GM18858 (cell line): ENCODE measurements at regions not wholly inside any gene's neighbourhood (a gene's known extent, or its start where the extent isn't known, plus 50 kb on each side); places are given as distances from the start of the nearest gene placed in this dataset.
A peak's percentile ranks its signal among the peaks of the same experiment; 100 is the strongest.

ENCODE experiments used
- ATAC-seq: cut with Tn5 transposase; IDR thresholded peaks from one replicate; pipeline ENCODE4 v1.9.1; 2021; ENCODE audit not compliant: unreplicated experiment

DNA sequence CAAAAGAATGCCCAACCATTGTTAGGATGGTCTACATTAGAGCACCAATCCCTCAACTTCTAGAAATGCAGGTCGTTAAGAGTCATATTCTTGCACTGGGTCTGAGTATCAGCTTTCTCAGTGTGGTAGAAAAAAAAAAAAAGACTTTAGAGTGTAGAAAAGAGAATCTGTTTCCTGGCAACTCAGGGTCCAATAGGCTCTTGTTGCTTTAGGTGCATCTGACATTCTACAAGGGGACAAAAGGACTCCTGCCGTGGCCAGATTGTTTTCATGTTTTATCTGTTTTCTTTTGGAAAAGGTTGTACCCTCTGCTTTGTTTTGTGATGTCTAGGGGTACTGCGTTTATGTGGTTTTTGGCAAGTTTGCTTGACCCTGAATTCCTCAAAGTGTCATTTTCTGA is 105.4 kb upstream of the KCNK2 start:
- no peak for ATAC-seq

DNA sequence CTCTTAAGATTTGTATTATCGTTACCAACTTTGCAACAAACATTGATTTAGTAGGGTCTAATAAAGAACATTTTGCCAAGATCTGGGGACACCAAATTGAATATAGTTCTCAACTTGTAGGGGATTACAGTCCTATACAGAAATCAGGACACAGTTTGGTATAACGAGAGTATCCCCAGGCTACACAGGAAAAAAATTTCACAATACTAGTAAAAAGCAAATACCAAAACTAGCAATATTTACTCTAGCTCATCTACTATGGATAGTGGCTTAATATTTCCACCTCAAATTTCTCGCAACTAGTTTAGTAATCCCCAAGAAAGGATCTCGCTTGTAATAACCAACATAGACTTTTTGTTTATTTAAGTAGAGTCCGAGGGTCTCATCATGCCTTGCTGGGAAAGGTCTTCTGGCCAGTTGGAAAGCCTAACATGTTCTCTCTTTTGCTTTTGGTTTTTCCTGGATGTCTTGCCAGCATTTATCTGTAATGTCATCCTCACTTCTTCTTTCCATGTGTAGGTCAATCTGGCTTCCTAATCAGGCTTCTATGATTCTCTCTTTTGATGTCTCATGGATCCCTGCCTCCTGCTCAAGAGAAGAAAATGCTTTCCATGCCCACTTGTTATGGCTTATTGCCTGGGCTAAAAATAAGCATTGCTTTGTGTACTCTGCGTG is 104.7 kb upstream of the KCNK2 start:
- no peak for ATAC-seq

DNA sequence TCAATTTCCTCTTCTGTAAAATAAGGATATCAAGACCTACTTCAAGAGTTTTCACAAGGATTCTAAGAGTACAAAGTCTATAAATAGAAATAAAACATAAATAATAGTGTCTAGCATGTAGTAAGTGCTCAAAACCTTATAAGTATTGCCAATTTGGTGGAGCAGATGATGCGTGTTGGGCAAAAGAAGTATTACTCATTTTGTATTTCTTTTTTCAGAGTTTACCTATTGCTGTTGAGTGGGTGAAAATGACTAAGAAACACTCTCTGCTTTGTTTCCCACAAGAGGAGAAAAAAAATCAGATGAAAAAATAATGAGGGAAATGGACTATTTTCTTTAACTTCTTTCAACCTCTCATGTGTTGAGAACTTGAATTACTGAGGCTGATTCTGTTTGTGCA is 103.3 kb upstream of the KCNK2 start:
- no peak for ATAC-seq

DNA sequence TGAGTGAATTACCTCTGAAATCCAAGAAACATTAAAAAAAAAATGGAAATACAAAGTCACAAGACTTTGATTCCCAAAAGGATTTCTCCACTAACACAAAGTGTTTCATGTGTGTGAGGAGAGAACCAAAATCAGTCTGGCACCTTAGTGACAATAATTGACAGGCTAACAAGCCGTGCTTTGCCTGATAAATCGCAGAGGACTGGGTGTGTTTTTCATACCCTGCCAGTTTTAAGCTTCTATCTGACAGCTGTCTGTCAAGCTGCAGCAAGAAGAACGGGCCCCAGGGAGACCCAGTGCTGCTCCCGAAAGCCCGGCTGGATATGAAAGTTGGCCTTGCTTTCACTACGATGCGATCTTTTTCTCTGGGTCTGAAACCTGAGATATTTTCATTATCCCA is 101.6 kb upstream of the KCNK2 start:
- ATAC-seq, result no peak

DNA sequence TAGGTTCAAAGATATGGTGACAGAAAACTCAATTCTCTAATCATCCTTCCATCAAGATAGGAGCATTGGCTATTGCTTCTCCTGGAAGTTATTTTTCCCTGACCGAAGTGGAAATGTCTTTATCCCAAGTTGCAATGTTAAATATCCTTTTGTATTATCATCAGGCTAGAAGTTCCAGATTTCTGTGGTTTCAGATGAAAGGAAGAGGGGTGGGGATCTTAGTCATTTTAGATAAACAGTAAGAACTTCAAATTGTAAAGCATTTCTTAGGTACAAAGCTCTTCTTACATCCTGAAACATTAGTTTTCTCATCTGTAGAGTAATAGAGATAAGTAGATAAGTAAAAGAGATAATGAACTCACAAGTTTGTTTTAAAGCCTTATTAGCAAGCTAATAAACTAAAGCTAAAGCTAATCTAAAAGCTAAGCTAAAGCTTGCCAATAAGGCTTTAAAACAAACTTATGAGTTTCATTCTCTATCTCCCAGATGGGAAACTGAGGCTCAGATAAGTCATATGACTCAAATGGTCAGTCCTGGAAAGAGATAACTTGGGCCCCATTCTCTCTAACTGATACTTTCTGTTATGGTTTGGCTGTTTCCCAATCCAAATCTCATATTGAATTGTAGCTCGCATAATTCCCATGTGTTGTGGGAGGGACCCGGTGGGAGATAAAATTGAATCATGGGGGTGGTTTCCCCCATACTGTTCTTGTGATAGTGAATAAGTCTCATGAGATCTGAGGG is 99.2 kb upstream of the KCNK2 start:
- ATAC-seq, result no peak

DNA sequence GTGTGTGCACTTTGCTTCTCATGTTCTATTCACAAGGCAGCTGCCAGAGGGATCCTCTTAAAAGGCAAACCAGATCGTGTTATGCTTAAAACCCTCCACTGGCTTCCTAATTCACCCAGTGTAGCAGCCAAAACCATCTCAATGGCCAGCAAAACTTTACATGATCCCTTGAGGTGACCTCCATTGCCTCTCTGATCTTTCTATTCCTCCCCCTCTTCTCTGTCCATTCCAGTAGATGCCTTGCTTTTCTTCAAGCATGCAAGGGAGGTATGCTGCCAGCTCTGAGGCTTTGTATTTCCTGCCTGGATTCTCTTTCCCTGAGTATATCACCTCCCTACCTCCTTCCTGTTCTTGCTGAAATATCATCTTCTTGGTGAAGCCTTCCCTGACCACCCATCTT is 93.2 kb upstream of the KCNK2 start:
- ATAC-seq, result no peak

DNA sequence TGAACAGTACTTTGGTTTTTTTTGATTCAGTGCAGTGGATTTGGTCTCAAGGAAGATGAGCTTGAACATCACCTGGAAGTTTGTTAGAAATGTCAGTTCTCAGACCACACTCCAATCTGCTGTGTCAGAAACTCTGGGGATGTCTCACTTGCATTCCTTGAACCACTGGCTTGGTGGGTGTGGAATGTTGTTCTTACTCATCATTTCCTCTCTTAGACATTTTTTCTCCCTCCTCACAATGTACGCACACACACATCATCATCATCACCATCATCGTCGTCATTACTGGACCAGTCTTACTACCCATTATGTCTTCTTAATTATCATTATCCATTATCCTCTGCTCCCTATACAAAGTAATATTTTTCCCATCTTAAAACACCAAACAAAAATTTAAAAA is 91.9 kb upstream of the KCNK2 start:
- ATAC-seq, result no peak

DNA sequence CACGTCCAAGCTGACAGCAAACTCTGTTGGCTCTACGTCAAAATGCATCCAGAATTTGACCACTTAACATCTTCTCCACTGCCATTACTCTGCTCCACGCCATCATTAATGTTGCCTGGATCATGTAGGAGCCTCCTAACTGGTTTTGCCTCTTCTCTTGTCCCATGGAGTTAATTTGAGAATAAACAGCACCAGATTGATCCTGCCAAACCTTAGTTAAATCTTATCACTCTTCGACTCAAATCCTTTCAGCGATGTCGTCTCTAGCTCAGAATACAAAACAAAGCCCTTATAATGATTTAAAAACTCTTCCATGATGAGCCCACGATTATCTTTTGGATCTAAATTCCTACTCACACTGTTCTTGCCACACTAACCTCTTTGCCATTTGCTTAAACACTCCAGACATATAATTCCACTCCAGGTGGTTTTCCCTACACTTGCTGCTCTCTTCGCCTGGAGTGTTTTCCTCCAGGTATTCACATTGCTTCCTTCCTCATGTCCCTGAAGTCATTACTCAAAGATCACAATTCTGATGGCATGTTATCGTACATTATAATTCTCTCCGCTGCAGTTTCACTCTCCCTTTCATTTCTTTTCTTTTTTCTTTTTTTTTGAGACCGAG is 90.7 kb upstream of the KCNK2 start:
- ATAC-seq, result no peak

DNA sequence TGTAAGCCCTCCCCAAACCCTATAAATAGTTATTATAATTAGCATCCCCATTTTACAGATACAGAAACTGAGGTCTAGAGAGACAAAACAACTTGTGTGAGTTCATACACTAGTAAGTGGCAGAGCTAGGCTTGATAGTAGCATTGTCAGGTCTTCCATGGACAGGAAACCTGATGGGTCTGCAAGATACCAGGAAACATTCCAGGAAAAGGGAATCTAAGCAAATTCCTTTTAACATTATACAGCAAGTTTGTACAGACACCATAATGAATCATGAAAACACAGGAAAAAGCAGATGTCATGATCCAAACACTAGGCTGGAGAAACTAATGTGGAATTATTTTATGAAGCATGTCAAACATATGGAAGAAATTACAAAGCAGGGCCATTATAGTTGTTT is 89.1 kb upstream of the KCNK2 start:
- no peak for ATAC-seq

DNA sequence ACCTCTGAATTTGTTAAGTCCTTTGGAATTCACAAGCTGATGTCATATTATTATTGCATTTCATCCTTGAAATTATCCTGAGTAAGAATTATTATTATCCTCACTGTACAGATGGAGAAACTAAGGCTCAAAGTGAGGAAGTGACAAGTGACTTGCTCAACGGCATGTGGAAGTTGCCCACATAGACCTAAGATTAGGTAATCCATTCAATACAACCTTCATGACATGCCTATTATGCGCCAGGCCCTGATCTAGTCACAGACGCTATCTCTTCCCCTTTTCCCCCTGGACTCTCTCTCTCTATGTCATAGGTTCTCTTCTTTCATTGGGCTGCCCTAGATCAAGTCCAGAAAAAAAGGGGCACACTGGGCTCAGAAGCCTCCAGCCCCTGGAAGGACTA is 84.9 kb upstream of the KCNK2 start:
- no peak for ATAC-seq

DNA sequence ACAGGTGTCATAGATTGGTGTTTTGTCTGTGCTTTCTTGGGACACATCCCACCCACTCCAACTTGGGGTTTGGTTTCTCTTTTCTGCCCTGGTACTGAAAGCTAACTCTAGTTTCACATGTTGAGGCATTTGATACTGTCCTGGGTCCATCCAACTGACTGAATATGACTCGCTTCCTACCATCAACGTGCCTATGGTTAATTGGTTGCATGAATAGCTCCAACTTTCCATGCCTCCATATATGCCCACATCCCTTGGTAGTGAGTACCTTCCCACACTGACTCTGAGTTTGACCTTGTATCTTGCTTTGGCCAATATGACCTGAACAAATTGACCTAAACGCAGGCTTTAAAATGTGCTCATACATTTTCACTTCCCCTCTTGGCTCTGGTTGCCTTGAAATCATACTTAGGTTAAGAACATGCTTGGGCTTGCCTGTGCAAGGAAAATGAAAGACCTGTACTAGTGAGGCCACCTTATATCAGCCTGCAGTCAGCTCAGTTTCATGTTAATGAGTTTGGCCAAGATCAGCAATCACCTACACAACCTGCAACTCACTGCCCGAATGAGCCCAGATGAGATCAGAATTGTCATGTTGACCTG is 81.0 kb upstream of the KCNK2 start:
- ATAC-seq, result peak; percentile 91

DNA sequence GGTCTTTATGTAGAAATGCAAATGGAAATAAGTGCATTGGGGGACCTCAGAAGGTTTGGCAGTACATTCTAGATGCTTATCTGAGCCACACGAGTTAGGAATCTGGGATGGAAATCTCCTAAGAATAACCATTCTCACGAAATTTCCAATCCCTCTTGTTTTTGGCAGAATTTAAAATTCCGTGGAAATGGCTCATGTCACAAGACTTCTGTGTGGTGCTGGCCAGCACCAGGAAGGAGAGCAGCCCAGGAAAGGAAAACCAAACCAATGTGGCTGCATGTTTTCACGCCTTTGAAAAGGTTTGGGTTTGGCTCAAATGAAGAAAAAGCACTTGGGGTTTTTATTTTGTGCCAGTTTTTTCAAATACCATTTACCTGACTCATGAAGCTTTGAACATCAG is 80.1 kb upstream of the KCNK2 start:
- ATAC-seq, result no peak

DNA sequence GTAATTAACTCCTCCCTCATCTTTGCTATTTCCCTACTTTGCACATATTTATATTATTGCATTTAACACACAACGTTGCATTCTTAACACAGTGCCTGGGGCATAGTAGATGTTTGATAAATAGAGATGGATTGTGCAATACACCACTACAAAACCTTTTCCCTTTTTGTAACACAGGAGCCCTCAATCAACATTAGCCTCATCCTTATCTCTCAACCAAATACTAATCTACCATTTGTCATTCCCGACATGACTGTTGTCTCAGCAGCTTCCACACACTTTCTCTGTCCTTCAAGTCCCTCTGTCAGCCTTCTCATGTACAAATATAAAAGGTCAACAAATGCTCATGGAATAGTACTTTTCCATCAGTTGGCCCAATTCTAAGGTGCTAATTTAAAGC is 78.9 kb upstream of the KCNK2 start:
- ATAC-seq, result no peak

DNA sequence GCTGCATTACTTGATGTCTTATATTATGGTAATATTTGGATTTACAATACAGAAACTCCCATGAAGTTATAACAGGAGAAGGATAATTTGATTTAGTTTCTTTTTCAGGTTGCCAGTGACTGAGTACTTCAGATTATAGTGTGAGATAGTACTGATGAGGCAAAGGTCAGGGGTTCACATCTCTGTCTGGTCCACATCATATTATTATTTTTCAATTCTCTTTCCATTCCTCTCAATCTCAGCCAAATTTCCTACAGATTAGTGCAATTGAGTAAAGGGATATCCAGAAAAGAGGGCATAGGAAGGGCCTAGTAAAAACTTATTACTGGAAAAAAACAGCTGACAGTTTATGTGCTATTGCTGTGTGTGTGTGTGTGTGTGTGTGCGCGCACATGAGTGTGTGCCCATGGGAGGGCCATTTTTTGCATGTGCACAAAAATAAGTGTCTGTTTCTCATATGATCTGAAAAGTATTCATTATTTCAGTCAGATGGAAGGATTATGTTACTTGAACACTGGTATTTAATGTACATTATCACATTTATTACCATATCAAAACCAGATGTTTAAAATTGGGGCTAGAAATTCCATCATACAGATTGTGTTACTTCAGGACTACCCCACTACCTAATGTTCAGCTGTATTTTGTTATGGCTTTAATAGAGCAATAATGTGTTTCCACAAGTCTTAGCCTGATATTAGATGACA is 78.3 kb upstream of the KCNK2 start:
- ATAC-seq, result no peak

DNA sequence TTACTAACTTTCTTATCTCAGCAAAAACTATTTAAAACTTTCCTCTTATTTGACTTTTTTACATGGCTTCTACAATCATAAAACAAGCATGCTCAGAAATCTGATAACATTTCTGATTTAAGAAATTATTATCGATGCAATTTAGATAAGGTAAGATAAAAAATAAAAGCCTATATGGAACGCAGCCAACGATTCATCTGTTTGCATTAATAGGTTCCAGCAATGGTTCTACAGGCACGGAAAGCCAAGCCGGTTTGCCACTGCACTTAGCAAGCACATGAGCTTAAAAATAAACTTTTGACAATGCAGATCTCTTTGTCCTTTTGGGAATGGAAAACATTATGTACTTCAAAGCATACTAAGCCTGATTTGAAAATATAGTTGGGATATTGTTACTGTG is 77.5 kb upstream of the KCNK2 start:
- no peak for ATAC-seq

DNA sequence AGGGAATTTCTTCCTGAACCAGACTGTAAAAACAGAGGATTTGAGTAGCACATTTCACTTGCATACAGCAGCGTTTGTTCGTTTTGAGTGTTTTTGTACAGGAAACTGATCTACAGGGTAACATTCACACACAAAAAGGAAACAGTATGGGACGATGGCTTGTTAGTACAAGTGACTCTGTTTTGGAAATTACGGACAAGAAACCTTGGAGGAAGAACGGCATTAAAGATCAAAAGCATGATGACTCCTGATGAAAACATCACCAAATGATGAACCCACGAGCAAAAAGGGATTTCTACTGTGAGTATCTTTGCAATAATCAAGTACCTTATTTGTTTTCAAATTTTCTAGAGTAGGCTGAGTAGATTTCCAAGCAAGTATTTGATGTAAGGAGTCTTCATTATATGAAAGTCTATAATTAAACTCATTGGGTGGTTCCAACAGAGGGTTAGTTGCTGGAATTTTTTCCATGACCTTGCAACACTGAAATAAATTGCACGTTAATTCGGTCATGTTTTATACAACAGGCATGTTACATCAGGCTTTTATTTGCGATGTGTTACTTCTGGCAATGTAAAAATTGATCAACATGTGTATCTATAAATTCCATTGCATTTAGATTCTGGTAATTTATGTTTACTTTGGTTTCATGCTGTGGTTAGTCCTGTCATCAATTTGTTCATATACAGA is 76.7 kb upstream of the KCNK2 start:
- ATAC-seq, result no peak

DNA sequence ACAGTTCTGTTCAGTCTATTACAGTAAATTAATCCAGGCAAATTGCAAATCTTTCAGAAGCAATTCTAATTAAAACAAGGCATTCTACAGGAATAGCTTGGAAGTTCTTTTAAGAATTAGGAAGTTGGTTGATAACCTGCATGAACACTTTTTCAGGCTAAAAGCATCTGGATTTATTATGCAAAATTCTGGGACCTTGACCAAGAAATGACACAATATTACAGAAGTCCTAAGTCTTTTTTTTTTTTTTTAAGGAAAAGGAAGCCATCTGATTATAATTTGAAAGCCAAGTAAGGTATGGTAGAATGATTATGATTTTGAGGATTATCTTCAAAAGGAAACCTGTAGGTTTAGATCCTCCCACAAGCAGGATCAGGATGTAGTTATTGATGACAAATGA is 74.7 kb upstream of the KCNK2 start:
- no peak for ATAC-seq

DNA sequence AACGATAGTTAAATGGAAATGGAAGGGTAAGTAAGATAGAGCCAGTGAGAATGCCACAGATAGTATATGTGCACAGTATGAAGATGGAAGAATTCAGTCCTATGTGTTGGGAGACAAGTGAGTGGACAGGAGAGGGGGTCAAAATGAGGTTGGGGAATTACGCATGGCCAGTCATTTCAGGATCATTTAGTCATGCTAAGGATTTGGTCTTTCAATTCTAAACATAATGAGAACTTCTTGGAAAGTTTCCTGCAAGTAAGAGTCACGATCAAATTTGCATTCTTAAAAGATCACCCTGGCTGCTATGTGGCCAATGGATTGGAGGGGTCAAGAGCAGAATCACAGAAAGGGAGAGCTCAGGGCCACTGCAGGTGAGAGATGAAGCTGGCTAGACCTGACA is 64.0 kb upstream of the KCNK2 start:
- ATAC-seq, result no peak

DNA sequence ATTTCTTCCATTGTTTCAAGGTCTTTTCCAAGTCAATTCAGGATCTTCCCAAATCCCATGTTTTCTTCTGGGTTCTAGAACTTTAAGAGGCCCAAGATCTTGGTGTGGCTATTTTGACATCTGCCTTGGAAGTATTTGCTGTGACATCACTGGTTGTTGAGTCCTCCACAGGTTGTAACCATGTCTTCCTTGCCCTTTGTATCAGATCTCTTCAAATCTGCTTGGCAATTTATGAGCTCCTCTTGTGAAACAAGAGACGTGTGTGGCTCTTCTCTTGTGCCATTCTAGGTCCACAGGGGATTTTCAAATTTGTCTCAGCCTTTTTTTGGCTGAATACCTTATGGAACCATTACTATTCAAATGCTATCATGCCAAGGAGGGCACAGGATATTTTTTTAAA is 60.3 kb upstream of the KCNK2 start:
- ATAC-seq, result no peak

DNA sequence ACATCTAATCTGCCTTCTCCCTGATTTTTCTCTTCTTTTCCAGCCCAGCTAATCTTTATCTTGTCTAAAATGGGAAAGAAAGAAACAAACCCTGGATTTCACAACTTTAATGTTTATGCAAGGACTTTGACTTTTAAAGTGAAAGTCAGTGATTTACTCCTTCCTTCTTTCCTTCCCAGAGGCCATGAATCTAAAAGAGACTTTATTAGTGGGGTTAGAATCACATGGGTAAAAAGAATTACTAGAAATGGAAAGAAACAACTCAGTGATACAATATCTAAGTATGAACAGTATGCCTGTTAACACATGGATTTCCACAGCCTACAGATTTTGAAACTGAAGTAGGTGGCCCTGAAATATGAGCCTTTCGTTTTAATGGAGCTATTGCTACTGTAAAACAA is 59.8 kb upstream of the KCNK2 start:
- no peak for ATAC-seq
